ENCODE measurements at regions not wholly inside any gene's neighbourhood (a gene's known extent, or its start where the extent isn't known, plus 50 kb on each side); places are given as distances from the start of the nearest gene placed in this dataset.
A peak's percentile ranks its signal among the peaks of the same experiment; 100 is the strongest.
"Not testable (repeated sequence)": the region's sequence is repeated elsewhere in the genome, so short reads cannot be mapped to it uniquely, and the experiment has no call there.

DNA sequence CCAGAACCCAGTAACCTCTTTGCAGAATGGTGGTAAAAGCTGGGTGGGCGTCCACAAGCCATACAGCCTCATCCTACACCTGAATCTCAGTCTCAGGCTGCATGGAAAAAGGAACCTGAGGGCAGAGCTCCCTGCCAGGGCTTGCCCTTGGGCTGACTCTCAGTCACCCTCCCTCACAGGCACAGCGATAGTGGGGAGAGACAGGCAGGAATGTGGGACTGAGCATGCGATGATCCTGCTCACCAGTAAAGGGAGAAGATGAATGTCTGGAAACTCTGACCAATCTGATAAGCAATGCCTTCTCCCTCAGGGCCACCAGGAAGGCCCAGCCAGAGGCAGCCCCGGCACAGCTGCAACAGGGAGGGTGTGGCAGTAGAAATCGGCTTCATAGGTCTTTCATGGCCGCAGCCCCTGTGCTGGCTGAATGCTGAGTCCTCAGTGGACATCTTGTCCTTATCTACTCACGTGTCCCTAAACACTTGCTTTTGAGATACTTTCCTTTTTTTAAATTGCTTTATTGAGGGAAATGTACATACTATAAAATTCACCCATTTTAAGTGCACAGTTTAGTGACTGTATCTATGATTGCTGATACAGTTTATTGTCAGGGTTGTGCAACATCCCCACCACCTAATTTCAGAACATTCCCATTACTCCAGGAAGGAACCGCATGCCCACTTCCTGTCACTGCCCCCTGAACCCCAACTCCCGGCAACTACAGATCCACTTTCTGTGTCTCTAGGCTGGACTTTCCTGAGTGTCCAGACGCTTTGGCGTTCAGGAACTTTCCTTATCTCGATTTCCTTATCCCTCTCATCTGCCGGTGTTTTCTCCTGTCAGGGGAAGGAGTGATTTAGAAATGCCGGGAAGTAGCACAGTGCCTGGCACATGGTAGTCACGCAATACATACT lies 258.1 kb downstream of the PCNX1 start:
- DNase-seq (ENCODE audit: low spot score) = no peak
- TF ChIP-seq, protein P1, sequence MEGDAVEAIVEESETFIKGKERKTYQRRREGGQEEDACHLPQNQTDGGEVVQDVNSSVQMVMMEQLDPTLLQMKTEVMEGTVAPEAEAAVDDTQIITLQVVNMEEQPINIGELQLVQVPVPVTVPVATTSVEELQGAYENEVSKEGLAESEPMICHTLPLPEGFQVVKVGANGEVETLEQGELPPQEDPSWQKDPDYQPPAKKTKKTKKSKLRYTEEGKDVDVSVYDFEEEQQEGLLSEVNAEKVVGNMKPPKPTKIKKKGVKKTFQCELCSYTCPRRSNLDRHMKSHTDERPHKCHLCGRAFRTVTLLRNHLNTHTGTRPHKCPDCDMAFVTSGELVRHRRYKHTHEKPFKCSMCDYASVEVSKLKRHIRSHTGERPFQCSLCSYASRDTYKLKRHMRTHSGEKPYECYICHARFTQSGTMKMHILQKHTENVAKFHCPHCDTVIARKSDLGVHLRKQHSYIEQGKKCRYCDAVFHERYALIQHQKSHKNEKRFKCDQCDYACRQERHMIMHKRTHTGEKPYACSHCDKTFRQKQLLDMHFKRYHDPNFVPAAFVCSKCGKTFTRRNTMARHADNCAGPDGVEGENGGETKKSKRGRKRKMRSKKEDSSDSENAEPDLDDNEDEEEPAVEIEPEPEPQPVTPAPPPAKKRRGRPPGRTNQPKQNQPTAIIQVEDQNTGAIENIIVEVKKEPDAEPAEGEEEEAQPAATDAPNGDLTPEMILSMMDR (IDR thresholded peaks at IDR 0.05; ENCODE audit: extremely low read depth, insufficient read depth, missing control alignments) = no peak
- in situ Hi-C loops (cut with MboI; ENCODE audit: low pct_unique_long_range_greater_than_20kb, low sequenced_read_pairs, unreplicated experiment) = loop anchor here (10.0 kb wide), 1 partner anchor 129 kb away; no protein-coding TSS in a partner anchor

DNA sequence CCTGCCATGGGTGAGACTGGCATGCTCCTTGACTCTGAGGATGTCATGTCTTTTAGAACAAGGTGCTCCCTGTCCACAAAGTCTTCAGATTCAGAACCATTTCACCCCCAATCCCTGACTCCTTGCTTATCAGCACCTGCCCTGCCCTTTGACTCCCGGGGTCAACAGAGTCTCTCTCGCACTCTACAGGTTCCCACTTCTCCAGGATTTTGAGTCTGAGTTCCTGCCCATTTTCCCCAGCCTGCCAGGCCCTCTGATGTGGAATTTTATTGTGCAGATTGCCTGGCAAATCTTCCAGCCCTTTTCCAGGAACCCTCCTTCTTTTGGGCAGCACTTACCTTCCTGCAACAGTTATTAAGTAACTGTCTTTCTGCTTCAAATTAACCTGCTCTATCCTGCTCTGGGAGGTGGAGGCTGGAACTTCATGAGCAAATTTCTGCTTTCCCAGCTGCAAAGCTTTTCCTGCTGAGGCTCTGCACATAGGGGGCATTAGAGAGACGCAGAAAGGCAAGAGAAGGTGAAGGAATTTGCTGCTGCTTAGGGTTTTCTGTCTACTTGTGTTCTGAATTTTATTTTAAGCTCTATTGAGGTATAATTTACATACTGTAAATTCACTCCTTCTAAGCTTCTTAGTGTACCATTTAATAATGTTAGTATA lies 259.1 kb downstream of the PCNX1 start:
- DNase-seq (ENCODE audit: low spot score) = no peak
- TF ChIP-seq, protein P1 (IDR thresholded peaks at IDR 0.05; ENCODE audit: extremely low read depth, insufficient read depth, missing control alignments) = peak; percentile 57
- in situ Hi-C loops (cut with MboI; ENCODE audit: low pct_unique_long_range_greater_than_20kb, low sequenced_read_pairs, unreplicated experiment) = loop anchor here (10.0 kb wide), 1 partner anchor 128 kb away; no protein-coding TSS in a partner anchor

DNA sequence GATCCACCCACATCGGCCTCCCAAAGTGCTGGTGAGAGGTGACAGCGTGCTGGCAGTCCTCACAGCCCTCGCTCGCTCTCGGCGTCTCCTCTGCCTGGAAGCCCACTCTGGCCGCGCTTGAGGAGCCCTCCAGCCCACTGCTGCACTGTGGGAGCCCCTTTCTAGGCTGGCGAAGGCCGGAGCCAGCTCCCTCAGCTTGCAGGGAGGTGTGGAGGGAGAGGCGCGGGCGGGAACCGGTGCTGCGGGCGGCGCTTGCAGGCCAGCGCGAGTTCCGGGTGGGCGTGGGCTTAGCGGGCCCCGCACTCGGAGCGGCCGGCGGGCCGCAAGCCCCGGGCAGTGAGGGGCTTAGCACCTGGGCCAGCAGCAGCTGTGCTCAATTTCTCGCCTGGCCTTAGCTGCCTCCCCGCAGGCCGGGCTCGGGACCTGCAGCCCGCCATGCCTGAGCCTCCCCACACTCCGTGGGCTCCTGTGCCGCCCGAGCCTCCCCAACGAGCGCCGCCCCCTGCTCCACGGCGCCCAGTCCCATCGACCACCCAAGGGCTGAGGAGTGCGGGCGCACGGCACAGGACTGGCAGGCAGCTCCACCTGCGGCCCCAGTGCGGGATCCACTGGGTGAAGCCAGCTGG lies 260.2 kb downstream of the PCNX1 start:
- DNase-seq (ENCODE audit: low spot score) = not testable (repeated sequence)
- in situ Hi-C loops (cut with MboI; ENCODE audit: low pct_unique_long_range_greater_than_20kb, low sequenced_read_pairs, unreplicated experiment) = loop anchor here (10.0 kb wide), 1 partner anchor 127 kb away; no protein-coding TSS in a partner anchor

DNA sequence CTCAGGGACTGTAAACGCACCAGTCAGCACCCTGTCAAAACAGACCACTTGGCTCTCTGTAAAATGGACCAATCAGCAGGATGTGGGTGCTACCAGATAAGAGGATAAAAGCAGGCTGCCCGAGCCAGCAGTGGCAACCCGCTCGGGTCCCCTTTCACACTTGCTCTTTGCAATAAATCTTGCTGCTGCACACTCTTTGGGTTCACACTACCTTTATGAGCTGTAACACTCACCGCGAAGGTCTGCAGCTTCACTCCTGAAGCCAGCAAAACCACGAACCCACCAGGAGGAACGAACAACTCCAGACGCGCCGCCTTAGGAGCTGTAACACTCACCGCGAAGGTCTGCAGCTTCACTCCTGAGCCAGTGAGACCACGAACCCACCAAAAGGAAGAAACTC lies 260.9 kb downstream of the PCNX1 start:
- not testable (repeated sequence) for DNase-seq (ENCODE audit: low spot score)
- in situ Hi-C loops (cut with MboI; ENCODE audit: low pct_unique_long_range_greater_than_20kb, low sequenced_read_pairs, unreplicated experiment) = loop anchor here (10.0 kb wide), 1 partner anchor 127 kb away; no protein-coding TSS in a partner anchor

DNA sequence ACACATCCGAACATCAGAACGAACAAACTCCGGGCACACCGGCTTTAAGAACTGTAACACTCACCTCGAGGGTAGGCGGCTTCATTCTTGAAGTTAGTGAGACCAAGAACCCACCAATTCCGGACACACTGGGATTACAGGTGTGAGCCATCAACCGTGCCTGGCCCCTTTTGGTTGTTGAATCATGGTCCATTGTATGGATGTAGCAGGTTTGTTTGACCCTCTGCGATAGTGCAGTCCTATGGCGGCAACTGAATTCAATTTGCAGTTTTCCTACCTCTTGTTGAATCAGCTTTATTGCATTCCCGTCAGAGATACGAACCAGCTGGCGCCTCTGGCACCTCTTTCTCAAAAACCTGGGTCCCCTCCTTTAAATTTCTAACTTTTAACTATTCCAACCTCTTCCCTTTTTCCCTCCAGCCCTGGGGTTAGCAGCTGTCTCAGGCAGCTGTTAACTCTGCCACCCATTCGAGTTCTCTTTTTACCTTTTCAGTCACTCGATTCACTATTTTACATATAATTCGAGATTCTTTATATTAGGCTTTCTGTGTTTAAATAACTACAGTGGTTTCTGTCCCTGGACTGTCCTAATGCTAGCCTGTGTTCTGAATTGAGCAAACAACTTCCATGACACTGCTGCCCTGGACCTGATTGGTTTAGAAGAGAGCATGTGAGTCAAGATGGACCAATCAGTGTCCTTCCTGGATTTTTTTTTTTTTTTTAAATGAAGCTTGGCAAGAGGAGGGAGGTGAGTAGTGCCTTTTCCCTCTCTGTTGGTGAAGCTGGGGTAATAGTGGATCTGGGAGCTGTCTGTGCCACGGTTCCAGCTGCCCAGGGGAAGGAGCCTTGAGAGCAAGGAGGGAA lies 261.5 kb downstream of the PCNX1 start:
- DNase-seq (ENCODE audit: low spot score) = peak; percentile 45
- in situ Hi-C loops (cut with MboI; ENCODE audit: low pct_unique_long_range_greater_than_20kb, low sequenced_read_pairs, unreplicated experiment) = loop anchor here (10.0 kb wide), 1 partner anchor 126 kb away; no protein-coding TSS in a partner anchor
- TF ChIP-seq, protein P1 (IDR thresholded peaks at IDR 0.05; ENCODE audit: extremely low read depth, insufficient read depth, missing control alignments) = no peak

DNA sequence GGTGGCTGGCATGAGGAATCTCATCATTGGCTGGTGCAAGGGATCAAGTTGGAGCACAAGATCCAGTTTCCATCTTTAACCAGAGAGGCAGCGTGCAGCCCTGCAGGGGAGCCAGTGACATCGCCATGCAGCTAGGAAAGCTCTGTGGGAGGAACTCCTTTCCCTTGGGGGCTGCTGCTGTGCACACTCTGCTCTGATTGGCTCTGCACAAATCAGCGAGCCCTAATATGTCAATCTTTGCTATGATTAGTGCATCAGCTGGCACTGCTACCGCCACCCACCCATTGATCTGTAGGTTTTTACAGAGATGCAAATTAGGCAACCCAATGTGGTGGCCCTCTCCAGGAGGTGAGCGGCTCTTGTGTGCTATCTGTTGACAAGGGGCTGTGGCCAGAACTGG lies 262.6 kb downstream of the PCNX1 start:
- in situ Hi-C loops (cut with MboI; ENCODE audit: low pct_unique_long_range_greater_than_20kb, low sequenced_read_pairs, unreplicated experiment) = loop anchor here (10.0 kb wide), 1 partner anchor 125 kb away; no protein-coding TSS in a partner anchor
- DNase-seq (ENCODE audit: low spot score) = no peak
- TF ChIP-seq, protein P1 (IDR thresholded peaks at IDR 0.05; ENCODE audit: extremely low read depth, insufficient read depth, missing control alignments) = no peak

DNA sequence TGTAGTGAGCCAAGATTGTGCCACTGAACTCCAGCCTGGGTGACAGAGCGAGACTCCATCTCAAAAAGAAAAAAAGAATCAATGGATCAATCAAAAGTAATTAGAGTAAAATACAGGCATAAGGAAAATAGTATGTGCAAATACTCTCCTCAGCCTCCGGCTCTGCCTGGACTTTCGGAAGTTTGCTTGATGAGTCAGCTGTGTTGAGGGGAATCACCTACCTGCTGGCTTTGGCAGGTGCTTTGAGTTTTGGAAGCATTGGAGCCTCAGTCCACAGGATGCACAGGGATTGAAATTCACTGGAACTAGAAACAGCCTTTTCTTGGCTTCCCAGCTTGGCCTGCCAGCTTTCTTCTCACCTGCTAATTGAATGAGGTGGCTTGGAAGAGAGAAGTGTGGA lies 268.2 kb downstream of the PCNX1 start:
- in situ Hi-C loops (cut with MboI; ENCODE audit: low pct_unique_long_range_greater_than_20kb, low sequenced_read_pairs, unreplicated experiment) = no loop called here
- no peak for DNase-seq (ENCODE audit: low spot score)

More for the DNA sequence above, 268.2 kb downstream of the PCNX1 start:
- TF ChIP-seq, protein P1 (IDR thresholded peaks at IDR 0.05; ENCODE audit: extremely low read depth, insufficient read depth, missing control alignments) = no peak
